HG03108 (cell line): ENCODE measurements at regions not wholly inside any gene's neighbourhood (a gene's known extent, or its start where the extent isn't known, plus 50 kb on each side); places are given as distances from the start of the nearest gene placed in this dataset.
"Not testable (repeated sequence)": the region's sequence is repeated elsewhere in the genome, so short reads cannot be mapped to it uniquely, and the experiment has no call there.

Experiments
- ATAC-seq: cut with Tn5 transposase; IDR thresholded peaks from one replicate; pipeline ENCODE4 v1.9.1; 2021; ENCODE audit warnings: moderate library complexity; ENCODE audit not compliant: unreplicated experiment

DNA sequence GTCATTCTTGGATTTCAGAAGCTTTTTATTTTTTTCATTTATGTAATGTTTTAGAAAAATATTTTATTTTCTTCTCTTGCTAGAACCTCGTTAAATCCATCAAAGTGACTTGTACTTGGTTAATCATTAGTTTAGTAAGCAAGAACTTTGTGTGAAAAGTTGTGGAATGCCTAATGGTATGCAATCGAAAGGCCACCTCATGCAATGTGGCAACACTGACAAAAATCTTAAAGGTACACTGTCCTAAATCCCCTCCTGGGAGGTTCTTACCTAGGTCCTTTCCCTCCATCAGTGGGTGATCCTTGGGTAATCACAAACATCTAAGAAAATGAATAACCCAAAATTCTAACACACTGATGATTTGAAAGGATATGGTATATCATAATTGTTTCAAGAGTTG, 304.2 kb downstream of the DNAH5 start:
- no peak for ATAC-seq

DNA sequence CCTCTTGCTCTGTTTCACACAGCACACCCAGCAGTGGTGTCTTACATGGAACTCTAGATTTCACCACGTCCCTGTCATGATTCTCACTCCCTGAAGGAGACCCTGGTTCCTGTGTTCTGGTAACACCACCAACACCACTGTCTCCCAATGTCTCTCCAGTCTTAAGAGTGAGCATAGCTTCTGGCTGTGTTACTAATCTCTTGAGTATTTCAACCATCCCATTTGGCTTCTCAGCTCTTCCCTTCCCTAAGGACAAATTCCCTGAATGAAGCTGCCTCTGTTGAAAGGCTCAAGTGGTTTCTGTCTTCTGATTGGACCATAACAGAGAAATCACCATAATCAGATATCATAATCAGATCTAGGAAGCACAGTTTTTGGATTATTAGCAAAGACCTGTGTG, 311.8 kb downstream of the DNAH5 start:
- no peak for ATAC-seq

DNA sequence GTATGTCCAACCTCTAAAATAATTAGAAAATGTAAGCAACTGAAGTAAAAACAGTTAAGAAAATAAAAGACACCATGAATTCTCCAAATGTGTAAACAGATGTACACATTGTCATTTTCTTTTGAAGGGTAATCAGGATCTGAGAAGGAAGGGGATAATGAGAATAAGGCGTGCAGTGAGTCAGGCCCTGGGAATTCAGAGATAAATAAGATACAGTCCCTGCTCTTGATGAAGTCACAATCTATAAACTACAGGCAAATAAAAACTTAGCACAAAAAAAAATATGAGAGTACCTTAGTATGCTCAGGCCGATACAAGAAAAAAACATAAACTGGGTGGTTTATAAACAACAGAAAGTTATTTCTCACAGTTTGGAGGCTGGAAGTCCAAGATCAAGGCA, 315.3 kb downstream of the DNAH5 start:
- ATAC-seq = no peak

DNA sequence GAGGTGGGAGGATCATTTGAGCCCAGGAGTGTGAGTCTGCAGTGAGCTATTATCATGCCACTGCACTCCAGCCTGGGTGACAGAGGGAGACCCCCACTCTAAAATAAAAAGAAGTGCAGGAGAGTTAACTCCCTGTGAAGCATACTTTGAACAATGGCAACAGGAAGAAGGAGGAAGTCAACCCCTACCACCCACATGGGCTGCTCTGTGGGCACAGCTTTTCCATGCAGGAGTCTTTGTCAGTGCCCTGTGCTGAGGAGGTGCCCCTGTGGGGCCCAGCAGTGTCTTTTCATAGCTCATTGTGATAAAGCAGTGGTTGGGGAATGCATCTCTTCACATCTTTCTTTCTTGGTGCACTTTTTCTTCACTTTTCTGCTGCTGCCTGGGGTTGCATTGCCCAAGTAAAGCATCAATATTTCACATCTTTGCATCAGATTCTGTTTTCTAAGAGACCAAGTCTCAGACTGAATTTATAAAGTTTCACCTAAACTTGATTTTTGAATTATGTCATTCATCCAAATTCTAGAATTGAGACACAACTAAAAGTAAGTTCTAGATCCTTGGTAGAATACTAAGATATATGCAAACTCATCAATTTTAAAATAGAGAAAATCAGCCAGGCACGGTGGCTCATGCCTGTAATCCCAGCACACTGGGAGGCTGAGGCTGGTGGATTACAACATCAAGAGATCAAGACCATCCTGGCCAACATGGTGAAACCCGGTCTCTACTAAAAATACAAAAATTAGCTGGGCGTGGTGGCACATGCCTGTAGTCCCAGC, 316.6 kb downstream of the DNAH5 start:
- ATAC-seq = no peak

DNA sequence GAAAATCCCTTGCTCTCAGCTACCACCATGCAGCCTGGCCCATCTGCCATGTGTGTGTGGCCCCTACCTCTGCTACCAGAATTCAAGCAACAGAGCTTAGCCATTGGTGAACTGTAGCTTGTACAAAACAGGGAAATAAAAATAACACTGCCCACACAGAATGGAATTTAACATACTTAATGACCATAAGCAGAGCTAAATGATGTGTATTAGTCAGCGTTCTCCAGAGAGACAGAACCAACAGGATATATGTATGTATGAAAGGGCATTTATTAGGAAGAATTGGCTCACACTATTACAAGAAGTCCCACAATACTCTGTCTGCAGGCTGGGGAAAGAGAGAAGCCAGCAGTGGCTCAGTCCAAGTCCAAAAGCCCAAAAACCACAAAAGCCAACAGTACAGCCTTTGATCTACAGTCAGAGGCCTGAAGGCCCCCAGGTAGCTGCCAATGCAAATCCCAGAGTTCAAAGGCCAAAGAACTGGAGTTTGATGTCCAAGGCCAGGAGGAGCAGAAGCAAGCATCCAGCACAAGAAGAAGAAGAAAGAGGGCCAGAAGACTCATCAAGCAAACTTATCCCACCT, 318.8 kb downstream of the DNAH5 start:
- ATAC-seq = no peak

DNA sequence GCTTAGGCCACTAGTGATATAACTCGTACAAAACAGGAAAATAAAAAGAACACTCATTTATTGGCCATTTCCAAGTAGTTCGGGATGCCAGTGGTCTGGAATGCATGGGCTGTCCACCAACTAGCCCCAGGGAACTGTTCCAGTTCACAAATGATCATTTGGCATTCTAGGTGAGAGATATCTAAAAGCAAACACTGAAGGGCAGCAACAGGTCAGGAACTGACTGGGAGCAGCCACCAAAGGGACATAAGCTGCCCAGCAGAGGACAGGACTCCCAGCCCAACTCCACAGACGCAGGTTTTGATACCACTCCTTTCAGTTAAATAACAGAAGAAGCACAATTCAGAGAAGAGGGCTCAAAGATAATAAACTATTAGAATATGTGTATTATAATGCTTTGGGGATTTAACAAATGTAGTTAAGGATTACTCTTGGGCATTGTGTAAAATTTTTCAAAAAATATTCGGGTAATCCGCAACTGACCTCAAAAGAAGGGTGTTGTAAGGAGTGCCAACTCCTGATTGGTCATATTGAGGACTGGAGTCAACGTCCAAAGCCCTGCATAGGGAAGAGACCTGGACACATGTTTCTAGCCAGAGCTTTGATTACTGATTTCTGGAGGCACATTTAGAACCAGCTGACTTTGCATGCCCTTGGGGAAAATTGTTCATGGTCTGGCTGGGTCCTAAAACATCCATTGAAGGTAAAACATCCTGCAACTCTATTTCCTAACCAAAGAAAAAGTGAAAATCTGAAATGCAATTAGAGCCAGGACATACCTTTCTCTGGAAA, 320.0 kb downstream of the DNAH5 start:
- ATAC-seq = no peak

DNA sequence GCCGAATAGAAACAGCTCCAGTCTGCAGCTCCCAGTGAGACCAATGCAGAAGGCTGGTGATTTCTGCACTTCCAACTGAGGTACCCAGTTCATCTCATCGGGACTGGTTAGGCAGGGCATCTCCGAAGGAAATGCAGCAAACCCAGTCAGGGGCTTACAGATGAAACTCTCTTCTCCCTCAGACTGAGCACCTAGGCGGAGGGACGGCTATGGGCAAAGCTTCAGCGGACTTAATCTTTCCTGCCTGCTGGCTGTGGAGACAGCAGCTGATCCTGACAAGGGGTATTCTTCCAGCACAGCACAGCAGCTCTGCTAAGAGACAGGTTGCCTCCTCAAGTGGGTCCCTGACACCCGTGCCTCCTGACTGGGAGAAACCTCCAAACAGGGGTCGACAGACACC, 330.9 kb downstream of the DNAH5 start:
- no peak for ATAC-seq

DNA sequence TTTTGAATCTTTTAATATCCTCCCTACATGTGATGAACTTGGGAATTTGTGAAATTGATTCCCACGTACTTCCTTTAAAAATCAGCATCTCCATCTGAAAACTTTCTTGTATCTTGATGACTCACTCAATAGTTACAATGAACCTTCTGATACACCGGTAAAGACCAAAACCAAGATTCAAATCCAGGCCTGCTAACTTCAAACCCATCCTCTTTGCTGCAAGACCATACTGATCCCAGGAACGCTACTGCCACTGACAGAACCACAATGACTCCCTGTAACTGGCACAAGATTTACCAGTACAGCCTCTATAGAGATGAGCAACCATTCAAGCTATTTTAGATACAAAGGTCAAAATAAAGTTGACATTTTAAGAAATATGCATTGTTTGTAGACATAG, 332.9 kb downstream of the DNAH5 start:
- ATAC-seq = no peak

DNA sequence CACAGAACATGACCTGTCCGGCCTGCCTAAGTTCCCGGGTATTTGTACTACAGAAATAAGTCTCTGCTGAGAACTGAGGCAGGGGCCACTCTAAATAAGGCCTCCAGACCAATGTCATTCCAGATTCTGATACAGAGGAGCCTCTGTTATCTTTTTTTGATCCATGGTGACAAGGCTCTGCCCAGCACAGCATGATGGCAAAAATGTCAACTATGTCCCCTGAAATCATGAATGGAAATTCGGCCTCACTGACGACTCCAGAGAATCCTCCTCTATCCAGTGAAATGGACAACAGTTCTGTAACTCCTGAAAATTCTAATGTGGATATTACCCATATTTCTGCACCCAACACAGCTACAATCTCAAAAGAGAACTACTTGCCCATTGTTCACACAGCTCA, 335.0 kb downstream of the DNAH5 start:
- no peak for ATAC-seq

DNA sequence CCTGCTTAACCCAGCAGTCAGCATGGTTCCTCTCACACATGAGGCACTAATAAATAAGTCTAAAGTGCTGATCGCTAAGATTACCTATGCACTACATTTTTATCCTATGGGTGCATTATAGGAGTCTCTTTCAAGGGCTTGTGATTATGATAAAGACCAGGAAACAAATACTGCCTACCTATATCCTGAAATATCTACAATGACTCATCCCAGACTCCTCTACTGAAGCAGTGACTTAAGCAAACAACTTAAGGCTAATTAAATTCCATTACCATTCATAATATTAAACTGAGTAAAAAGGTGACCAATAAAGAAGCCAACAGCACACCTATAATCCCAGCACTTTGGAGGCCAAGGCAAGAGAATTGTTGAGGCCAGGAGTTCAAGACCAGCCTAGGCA, 338.4 kb downstream of the DNAH5 start:
- no peak for ATAC-seq

DNA sequence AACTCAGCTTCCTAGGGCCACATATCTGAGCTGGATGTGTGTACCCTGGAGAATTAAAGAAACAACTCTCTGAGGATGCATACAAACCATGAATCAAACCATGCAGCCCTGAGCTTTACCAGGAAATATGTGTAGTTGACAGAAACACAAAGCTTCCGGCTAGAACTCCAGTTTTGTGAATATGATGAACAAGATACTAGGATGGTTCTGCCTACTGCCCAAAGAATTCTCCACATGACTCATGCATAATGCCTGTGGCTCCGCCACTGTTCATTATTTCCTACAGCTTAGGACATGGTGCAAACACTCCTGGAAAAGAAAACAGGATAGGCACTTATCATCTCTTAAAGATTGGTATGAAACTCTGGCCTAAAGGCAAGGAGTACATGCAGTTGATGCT, 343.4 kb downstream of the DNAH5 start:
- no peak for ATAC-seq

DNA sequence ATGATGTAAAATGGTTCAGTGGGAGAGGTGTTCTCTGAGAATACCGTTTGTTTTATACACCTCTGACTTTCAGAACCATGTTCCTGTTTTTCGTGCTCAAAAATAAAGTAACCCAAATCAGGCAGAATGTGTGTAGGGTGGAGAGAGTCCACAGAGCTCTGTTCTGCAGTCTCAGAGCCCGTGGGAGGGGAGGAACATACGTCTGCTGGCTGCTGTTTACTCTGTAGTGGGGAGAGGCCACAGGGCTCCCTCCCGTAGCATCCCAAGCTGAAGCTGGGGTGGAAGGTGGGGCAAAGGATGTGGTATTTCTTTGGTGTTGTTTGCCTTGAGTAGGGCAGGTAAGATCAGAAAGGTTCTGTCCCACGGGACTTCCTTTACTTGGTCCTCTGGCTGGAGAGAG, 348.5 kb downstream of the DNAH5 start:
- ATAC-seq = no peak

DNA sequence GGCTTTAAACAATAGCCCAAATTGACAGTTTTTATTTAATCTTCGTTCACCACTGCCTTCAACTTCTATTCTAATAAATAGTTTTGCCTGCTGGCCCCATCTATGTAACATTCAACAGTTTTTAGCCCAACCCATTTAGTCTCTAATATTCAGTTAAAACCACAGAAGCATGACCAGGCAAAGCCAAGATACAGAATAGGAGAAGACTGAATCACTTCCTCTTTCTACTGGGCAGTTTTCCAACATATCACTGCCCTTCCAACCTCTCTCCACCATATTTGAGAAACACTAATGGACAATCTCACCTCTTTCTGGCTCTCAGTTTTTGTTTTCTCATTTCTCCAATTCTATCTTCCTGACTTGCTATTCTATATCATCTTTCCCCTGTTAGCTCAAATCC, 352.9 kb downstream of the DNAH5 start:
- ATAC-seq = no peak

DNA sequence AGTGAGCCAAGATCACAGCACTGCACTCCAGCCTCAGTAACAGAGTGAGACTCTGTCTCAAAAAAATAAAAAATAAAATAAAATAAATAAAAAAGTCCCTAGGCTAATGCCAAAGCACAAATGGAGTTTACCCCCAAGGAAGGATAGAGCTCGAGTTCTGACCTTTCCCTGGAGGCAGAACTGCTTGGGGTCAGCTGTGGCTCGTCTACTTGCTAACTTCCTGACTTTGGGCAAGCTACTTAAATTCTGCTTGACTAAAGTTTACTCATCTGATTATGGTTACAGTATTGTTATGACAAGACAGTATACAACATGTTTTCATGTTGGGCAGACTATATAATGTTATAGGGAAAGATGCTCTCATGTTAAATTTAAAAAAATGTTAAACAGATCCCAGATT, 359.2 kb downstream of the DNAH5 start:
- no peak for ATAC-seq

DNA sequence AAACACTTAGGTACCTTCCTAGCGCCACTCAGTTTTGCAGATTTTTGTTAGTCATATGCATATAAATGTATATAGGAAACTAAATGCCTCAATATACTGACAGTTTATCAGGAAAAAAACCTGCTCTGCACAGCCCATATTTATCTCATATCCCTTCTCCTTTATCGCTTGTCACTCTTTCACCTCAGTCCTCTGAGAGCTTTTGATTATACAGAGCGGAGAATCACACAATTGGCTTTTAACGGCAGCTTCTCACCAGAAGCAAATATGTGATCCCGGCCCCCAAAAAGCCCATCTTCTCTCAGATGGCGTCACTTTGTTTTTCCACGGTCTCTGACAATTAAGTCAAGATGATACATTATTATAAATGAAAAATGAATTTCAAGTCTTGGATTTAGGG, 362.6 kb downstream of the DNAH5 start:
- no peak for ATAC-seq

DNA sequence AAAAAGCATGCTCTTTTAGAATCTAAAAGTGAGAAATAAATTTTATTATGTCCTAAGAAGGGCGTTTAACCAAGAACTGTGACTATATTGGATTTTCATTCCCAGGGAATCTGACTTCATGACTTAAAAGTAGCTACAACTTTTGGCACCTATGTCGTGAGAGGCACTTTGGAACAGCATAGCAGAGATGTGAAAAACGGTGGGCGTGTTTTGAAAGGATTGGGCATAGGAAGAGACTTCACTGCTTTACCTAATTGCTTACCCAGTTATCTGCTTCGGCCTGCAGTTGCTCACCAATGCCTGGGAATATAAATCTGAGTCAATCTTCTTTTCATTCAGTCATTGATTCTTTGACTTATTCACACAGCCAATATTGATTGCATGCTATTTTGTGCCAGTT, 363.4 kb downstream of the DNAH5 start:
- no peak for ATAC-seq

DNA sequence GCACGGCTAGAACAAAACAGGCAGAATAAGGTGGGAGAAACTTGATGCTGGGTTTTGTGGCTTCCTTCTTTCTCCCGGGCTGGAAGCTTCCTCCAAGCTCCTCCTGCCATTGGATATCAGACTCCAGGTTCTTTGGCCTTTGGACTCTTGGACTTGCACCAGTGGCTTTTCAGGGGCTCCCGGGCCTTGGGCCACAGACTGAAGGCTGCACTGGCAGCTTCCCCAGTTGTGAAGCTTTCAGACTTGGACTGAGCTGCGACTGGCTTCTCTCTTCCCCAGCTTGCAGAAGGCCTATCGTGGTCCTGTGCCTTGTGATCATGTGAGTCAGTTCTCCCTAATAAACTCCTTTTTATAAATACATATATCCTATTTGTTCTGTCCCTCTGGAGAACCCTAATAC, 364.4 kb downstream of the DNAH5 start:
- ATAC-seq = no peak

DNA sequence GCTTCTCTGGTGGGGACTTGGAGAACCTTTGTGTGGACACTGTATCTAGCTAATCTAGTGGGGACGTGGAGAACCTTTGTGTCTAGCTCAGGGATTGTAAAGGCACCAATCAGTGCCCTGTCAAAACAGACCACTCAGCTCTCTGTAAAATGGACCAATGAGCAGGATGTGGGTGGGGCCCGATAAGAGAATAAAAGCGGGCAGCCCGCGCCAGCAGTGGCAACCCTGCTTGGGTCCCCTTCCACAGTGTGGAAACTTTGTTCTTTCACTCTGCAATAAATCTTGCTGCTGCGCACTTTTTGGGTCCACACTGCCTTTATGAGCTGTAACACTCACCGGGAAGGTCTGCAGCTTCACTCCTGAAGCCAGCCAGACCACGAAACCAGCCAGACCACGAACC, 365.4 kb downstream of the DNAH5 start:
- ATAC-seq = not testable (repeated sequence)

DNA sequence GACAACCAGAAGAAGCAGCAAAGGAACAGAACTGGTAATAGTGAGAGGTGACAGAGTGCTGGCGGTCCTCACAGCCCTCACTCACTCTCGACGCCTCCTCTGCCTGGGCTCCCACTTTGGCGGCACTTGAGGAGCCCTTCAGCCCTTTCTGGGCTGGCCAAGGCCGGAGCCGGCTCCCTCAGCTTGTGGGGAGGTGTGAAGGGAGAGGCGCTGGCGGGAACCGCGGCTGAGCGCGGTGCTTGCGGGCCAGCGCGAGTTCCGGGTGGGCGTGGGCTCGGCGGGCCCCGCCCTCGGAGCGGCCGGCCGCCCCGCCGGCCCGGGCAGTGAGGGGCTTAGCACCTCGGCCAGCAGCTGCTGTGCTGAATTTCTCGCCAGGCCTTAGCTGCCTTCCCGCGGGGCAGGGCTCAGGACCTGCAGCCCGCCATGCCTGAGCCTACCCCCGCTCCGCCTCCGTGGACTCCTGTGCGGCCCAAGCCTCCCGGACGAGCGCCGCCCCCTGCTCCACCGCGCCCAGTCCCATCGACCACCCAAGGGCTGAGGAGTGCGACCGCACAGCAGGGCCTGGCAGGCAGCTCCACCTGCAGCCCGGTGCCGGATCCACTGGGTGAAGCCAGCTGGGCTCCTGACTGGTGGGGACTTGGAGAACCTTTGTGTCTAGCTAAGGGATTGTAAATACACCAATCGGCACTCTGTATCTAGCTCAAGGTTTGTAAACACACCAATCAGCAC, 366.0 kb downstream of the DNAH5 start:
- not testable (repeated sequence) for ATAC-seq

DNA sequence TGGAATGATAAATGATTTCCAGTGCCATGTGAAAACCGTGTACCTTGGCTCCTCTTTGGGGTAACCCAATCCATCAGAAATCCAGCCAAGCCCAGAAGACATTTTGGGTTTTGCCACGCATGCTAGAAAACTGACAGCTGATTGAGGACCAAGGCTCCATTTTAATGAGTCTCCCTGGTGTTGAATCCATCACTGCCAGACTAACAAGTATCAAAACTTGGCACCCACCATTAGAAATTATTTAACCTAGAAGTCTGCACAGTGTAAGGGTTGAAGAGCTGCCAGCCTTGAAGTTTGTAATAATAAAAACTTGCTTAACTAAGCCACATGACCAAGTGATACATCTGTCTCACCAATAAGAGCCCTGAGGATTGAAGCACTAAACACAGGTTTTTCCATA, 369.9 kb downstream of the DNAH5 start:
- ATAC-seq = no peak

DNA sequence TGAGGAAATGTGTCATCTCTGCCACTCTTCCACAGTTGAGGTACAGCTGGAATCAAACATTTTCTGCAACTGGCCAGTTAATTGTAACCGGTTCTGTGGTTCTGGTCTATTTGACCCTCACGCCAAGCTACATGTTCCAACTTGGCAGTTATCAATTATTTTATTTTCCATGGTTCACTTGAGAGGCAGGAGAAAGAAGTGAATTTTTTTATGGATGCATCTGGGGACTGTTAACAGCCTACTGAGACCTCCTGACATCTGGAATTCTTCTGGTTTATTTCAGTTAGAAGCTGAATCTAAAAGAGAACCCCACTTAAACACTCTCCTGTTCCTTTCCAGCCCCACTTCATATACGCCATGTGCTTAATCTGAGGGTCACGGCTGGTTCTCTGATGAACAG, 372.3 kb downstream of the DNAH5 start:
- ATAC-seq = no peak
